SK-N-MC (cell line): ENCODE measurements at regions not wholly inside any gene's neighbourhood (a gene's known extent, or its start where the extent isn't known, plus 50 kb on each side); places are given as distances from the start of the nearest gene placed in this dataset.
"Not testable (repeated sequence)": the region's sequence is repeated elsewhere in the genome, so short reads cannot be mapped to it uniquely, and the experiment has no call there.

Experiments used
- DNase-seq: peaks from one replicate; pipeline ENCODE4 v3.0.0-alpha.2; 2011; ENCODE audit warnings: low read depth, low spot score
- H3K27ac ChIP-seq: fragments of 200-600 bp; sonication (generic); 2 replicates; pipeline ENCODE4 v1.5.1; 2016; ENCODE audit warnings: mixed run types
- H3K36me3 ChIP-seq: fragments of 200-600 bp; sonication (generic); 2 replicates; pipeline ENCODE4 v1.6.1; 2017; ENCODE audit warnings: antibody characterized with exemption, low read length, mixed read lengths; ENCODE audit not compliant: insufficient read depth
- H3K4me3 ChIP-seq: fragments of 200-600 bp; sonication (generic); 2 replicates; pipeline ENCODE4 v1.5.1; 2016
- H3K9ac ChIP-seq: fragments of 200-600 bp; sonication (generic); 2 replicates; pipeline ENCODE4 v1.8.0; 2017; ENCODE audit warnings: mixed run types, mixed read lengths; ENCODE audit not compliant: insufficient read length
- H3K9me3 ChIP-seq: fragments of 200-600 bp; sonication (generic); 2 replicates; pipeline ENCODE4 v1.6.1; 2017; ENCODE audit warnings: low read depth, mild to moderate bottlenecking, antibody characterized with exemption, low read length, moderate library complexity, mixed read lengths
- EZH2 ChIP-seq: fragments of 200-600 bp; sonication (generic); IDR thresholded peaks from one replicate; pipeline ENCODE4 v1.6.1; 2017; ENCODE audit warnings: antibody characterized with exemption
- FOXP2 ChIP-seq: optimal IDR thresholded peaks from 2 replicates; pipeline ENCODE3; 2011; ENCODE audit warnings: mild to moderate bottlenecking, moderate library complexity; ENCODE audit not compliant: insufficient read depth; ENCODE audit errors: extremely low read length, control extremely low read depth
- POLR2AphosphoS5 ChIP-seq: IDR thresholded peaks from 2 replicates; pipeline ENCODE4 v1.6.1; 2012; ENCODE audit warnings: mild to moderate bottlenecking, low read depth, low read length, borderline replicate concordance

DNA sequence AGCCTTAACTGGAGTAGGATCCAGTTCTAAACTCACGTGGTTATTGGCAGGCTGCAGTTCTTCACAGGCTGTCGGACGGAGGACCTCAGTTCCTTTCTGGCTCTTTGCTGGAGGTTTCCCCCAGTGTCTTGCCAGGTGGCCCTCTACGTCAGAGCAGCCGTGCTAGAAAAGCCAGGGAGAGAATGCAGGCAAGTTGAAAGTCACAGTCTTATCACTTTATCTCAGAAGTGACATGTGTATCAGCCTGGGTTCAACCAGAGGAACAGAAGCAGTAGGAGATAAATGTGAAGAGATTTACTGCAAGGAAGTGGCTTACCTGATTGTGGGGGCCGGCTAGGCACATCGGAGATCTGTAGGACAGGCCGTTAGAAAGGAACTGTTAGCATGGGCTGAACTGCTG lies 125.3 kb upstream of the BNIP2 start:
- TF ChIP-seq POLR2AphosphoS5 (no peak), FOXP2 (no peak), EZH2 (no peak)
- Histone ChIP-seq H3K9me3 (no peaks in the 10 kb centered on the region), H3K4me3 (no peak overlapping the region), H3K9ac (no peak overlapping the region), H3K27ac (no peak overlapping the region), H3K36me3 (no peaks in the 10 kb centered on the region)
- DNase-seq: no peak

DNA sequence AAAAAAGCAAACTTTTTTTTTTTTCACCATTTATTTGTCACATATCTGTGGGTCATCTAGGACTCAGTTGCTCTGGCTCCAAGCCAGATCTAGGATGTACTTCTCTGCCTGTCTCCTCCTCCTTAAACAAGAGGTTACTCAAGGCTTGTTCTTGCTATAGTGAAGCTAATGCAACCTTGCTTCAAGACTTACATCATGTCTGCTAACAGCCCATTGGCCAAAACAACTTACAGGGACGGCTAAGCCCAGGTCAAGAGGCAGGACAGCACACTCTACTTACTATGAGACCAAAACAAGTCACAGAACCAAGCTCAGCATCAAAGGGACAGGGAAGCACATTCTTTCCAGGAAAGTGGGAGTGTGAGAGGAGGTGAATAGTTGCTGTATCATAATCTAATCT lies 123.8 kb upstream of the BNIP2 start:
- DNase-seq: no peak
- H3K9me3 ChIP-seq: no peaks in the 10 kb centered on the region
- TF ChIP-seq FOXP2 (no peak), POLR2AphosphoS5 (no peak), EZH2 (no peak)
- H3K4me3 ChIP-seq: no peak overlapping the region
- H3K27ac ChIP-seq: no peak overlapping the region
- H3K9ac ChIP-seq: no peak overlapping the region
- no peaks in the 10 kb centered on the region for H3K36me3 ChIP-seq

- H3K9me3 ChIP-seq: no peaks in the 10 kb centered on the region
- no peak overlapping the region for H3K4me3 ChIP-seq
- no peaks in the 10 kb centered on the region for H3K36me3 ChIP-seq
- TF ChIP-seq EZH2 (no peak), POLR2AphosphoS5 (no peak), FOXP2 (no peak)
- no peak overlapping the region for H3K27ac ChIP-seq
- no peak for DNase-seq
- no peak overlapping the region for H3K9ac ChIP-seq
Measured at GRCh38 chr15:59812250-59812870, 123.2 kb upstream of the BNIP2 start.

DNA sequence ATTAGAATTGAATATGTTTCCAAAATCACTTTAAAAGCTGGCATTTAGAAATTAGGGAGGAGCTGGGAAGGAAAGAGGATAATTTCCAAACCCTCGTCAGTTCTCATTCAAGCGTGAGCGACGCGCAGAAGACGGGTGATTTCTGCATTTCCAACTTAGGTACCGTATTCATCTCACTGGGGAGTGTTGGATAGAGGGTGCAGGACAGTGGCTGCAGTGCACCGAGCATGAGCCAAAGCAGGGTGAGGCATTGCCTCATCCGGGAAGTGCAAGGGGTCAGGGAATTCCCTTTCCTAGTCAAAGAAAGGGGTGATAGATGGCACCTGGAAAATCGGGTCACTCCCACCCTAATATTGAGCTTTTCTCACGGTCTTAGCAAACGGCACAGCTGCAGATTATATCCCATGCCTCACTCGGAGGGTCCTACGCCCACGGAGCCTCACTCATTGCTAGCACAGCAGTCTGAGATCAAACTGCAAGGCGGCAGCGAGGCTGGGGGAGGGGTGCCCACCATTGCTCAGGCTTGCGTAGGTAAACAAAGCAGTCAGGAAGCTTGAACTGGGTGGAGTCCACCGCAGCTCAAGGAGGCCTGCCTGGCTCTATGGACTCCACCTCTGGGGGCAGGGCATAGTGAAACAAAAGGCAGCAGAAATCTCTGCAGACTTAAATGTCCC lies 114.3 kb upstream of the BNIP2 start:
- not testable (repeated sequence) for DNase-seq

DNA sequence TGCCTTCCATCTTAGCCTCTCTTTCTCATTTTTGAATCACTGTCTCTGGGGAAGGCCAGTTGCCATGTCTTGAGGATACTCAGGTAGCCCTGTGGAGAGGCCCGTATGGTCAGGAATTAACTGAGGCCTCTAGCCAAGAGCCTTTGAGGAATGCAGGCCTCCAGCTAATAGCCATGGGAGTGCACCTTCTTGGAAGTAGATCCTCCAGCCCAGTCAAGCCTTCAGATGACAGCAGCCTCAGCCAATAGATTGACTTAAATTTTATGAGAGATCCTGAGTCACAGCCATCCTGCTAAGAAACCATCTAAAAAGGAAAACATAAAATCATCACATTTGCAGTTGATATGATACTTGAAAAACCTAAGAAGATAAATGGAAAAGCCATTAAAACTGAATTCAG lies 112.5 kb upstream of the BNIP2 start:
- Histone ChIP-seq H3K27ac (no peak overlapping the region), H3K9ac (no peak overlapping the region), H3K36me3 (no peaks in the 10 kb centered on the region), H3K4me3 (no peak overlapping the region), H3K9me3 (no peaks in the 10 kb centered on the region)
- TF ChIP-seq EZH2 (no peak), POLR2AphosphoS5 (no peak), FOXP2 (no peak)
- DNase-seq: no peak

More for the DNA sequence above, 114.3 kb upstream of the BNIP2 start:
- H3K9me3 ChIP-seq, H3K36me3 ChIP-seq, H3K27ac ChIP-seq, H3K9ac ChIP-seq, H3K4me3 ChIP-seq: not testable (repeated sequence)

- H3K9me3 ChIP-seq: no peaks in the 10 kb centered on the region
- H3K9ac ChIP-seq: no peak overlapping the region
- H3K27ac ChIP-seq: no peak overlapping the region
- no peak for TF ChIP-seq POLR2AphosphoS5
- no peak for TF ChIP-seq FOXP2
- no peak for TF ChIP-seq EZH2
- no peaks in the 10 kb centered on the region for H3K36me3 ChIP-seq
- no peak for DNase-seq
- H3K4me3 ChIP-seq: no peak overlapping the region
Measured at GRCh38 chr15:59798605-59798917, 109.4 kb upstream of the BNIP2 start.

- TF ChIP-seq EZH2: no peak
- TF ChIP-seq POLR2AphosphoS5: no peak
- TF ChIP-seq FOXP2: no peak
- no peak for DNase-seq
- no peak overlapping the region for H3K9ac ChIP-seq
Measured at GRCh38 chr15:59797756-59798604, 108.9 kb upstream of the BNIP2 start.

GRCh38 chr15:59794229-59794886 lies 105.2 kb upstream of the BNIP2 start:
- no peaks in the 10 kb centered on the region for H3K36me3 ChIP-seq
- H3K9me3 ChIP-seq: no peaks in the 10 kb centered on the region
- TF ChIP-seq POLR2AphosphoS5 (no peak), FOXP2 (no peak), EZH2 (no peak)
- no peak for DNase-seq
- no peak overlapping the region for H3K9ac ChIP-seq
- no peak overlapping the region for H3K4me3 ChIP-seq
- no peak overlapping the region for H3K27ac ChIP-seq

More at GRCh38 chr15:59797756-59798604, 108.9 kb upstream of the BNIP2 start:
- H3K4me3 ChIP-seq: no peak overlapping the region
- H3K27ac ChIP-seq: no peak overlapping the region
- no peaks in the 10 kb centered on the region for H3K36me3 ChIP-seq
- no peaks in the 10 kb centered on the region for H3K9me3 ChIP-seq

GRCh38 chr15:59792359-59792758 lies 103.2 kb upstream of the BNIP2 start:
- TF ChIP-seq FOXP2 (no peak), POLR2AphosphoS5 (no peak), EZH2 (no peak)
- no peak for DNase-seq
- no peak overlapping the region for H3K9ac ChIP-seq
- no peaks in the 10 kb centered on the region for H3K36me3 ChIP-seq
- no peak overlapping the region for H3K27ac ChIP-seq
- H3K4me3 ChIP-seq: peak overlapping the region; percentile 65
- H3K9me3 ChIP-seq: no peaks in the 10 kb centered on the region
